ENCODE measurements at regions not wholly inside any gene's neighbourhood (a gene's known extent, or its start where the extent isn't known, plus 50 kb on each side); places are given as distances from the start of the nearest gene placed in this dataset.

- TF ChIP-seq NFIC (IDR thresholded peaks at IDR 0.05) (no peak), PHF21A (IDR thresholded peaks at IDR 0.05; ENCODE audit: borderline replicate concordance, low read depth) (no peak)
These were observed 182.2 kb downstream of the PPARGC1A start for GRCh38 chr4:23707652-23708026.

Measured in K562 (cell line).